ENCODE measurements at regions not wholly inside any gene's neighbourhood (a gene's known extent, or its start where the extent isn't known, plus 50 kb on each side); places are given as distances from the start of the nearest gene placed in this dataset.

- peak; percentile 25 for DNase-seq (ENCODE audit: low read depth, low spot score)
Measured at GRCh38 chr1:90204023-90204590, 209.2 kb downstream of the ZNF326 start.

DNA sequence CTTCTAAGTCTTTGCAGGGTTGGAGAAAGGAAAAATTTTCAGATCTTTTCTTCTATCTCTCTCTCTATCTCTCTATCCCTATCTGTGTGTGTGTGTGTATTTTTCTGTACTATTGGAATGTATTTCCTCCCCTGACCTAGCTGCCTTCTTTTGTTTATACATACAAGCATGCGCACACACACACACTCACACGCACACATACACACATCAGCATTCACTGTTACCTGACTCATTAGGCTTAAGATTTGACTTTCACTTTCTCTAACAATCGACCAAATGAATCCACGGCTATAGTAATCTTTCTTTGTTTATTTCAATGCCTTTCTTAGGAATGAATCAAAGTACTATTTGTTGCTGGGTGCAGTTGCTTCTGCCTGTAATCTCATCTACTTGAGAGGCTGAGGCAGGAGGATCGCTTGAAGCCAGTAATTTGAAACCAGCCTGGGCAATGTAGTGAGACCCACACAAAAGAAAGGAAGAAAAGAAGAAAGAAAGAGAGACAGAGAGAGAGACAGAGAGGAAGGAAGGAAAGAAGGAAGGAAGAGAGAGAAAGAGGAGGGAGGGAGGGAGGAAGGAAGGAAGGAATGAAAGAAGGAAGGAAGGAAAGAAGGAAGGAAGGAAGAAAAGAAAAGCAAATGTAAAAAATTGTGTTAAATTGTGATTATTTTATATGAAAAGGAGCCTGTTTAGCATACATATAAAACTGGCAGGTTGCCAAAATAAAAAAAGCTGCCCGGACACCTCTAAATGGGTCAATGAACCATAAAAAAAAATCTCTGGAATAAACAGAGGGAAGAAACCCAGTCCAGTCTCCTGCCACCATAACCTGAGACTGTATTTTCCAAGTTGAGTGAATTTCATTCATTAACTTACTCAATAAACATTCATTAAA lies 206.8 kb downstream of the ZNF326 start:
- DNase-seq (ENCODE audit: low read depth, low spot score) = peak; percentile 55

DNA sequence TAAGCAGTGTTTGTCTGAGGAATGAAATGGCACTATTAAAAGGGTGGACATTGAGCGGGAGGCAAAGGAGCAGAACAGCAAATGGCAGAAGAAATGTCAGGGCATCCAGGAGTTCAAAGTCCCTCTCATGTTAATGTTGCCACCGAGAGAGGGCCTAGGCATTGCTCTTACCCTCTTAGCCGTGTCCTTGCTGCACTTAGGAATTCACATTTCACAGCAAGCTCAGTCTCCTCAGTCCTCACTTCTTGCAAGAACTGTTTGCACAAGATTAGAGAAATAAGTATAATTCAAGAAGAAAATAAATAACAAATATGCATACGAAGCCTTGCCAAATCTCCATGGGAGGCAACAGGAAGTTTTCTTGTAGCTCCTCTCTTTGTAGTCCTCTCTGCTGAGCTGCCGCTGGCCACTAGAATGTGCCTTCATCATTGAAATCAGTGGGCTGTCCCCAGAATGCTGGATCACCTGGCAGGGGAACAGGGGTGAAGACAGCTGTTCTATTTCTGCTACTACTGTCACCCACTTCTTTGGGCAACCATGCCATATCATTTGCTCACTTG lies 205.8 kb downstream of the ZNF326 start:
- no peak for DNase-seq (ENCODE audit: low read depth, low spot score)

- DNase-seq (ENCODE audit: low read depth, low spot score) = no peak
Measured at GRCh38 chr1:90198616-90199332, 203.9 kb downstream of the ZNF326 start.

- no peak for DNase-seq (ENCODE audit: low read depth, low spot score)
Measured at GRCh38 chr1:90193116-90193515, 198.2 kb downstream of the ZNF326 start.

DNA sequence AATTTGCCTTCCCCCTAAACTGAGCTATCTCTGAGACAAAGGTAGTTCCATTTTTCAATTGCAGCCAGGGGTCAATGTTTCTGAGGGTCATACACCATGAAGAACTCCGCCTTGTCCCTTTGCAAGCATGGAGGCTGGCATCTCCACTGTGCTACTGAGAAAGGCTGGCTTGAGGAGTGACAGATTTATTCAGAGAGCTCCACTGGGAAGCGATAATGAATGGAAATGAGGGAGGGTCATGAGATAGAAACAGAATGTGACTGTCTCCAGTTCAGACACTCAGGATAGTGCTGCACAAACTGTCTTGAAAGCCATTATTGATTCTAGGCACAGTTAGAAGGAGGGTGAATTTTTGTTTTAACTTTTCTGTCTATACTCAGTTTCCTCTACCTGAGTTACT lies 197.5 kb downstream of the ZNF326 start:
- no peak for DNase-seq (ENCODE audit: low read depth, low spot score)

GRCh38 chr1:90190523-90190922 lies 195.6 kb downstream of the ZNF326 start:
- no peak for DNase-seq (ENCODE audit: low read depth, low spot score)

GRCh38 chr1:90189889-90190288 lies 195.0 kb downstream of the ZNF326 start:
- no peak for DNase-seq (ENCODE audit: low read depth, low spot score)

- peak; percentile 31 for DNase-seq (ENCODE audit: low read depth, low spot score)
Measured at GRCh38 chr1:90187323-90187585, 192.3 kb downstream of the ZNF326 start.

GRCh38 chr1:90186506-90187322 lies 191.8 kb downstream of the ZNF326 start:
- DNase-seq (ENCODE audit: low read depth, low spot score) = no peak

GRCh38 chr1:90176530-90176929 lies 181.6 kb downstream of the ZNF326 start:
- no peak for DNase-seq (ENCODE audit: low read depth, low spot score)

- peak; percentile 5 for DNase-seq (ENCODE audit: low read depth, low spot score)
Measured at GRCh38 chr1:90175490-90176167, 180.7 kb downstream of the ZNF326 start.

DNA sequence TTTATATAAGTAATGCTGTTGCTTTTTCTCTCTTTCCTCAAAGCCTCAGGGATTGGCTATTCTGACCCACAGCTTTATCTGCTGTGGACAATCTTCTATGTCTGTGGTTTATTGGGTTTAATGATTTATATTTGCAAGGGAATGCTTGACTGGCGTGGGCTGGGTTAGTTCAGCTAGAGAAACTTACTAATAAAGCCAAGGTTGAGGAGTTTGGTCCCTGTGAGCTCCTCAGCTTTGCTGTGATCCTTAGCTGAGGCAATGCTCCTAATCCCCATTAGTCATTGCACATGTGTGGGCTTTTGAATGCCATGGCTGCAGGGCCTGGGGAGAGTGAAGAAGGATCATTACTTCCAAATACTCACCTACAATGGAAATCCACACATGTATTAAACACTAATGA lies 179.3 kb downstream of the ZNF326 start:
- DNase-seq (ENCODE audit: low read depth, low spot score) = peak; percentile 26

DNA sequence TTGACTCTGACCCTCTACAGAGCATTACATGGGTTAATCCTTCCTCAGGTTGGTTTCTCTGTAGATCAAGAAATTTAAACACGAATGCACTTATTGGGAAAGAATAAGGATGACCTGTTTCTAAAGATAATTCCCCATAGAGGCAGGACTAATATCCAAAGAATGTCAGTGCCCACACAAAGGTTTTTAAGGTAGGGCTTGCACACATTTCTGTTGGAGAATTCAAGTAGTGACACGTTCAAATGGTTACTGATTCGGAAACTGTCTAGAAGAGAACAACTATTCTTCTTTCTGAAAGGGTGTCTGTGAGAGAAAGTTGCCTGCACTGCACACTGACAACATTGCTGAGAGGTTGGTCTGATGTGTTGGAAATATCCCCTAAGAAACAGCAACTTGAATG lies 167.3 kb downstream of the ZNF326 start:
- DNase-seq (ENCODE audit: low read depth, low spot score) = no peak

DNA sequence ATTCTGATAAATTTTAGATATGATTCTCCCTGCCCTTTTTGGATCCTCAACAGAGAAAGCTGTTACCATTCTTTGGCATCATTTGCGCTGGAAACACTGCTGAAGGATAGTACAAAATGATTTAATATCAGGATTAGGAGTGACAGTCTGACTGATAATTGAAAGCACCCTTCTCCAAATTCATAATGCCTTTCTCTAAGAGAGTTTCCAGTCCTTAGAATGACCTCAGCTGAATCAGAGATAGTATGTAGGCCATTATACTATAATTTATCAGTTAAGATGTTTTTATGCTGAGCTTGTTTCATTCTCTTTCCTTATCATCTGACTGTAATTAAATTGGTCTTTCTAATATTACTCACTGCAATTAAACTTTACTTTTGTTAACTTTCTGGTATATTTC lies 166.7 kb downstream of the ZNF326 start:
- DNase-seq (ENCODE audit: low read depth, low spot score) = no peak

DNA sequence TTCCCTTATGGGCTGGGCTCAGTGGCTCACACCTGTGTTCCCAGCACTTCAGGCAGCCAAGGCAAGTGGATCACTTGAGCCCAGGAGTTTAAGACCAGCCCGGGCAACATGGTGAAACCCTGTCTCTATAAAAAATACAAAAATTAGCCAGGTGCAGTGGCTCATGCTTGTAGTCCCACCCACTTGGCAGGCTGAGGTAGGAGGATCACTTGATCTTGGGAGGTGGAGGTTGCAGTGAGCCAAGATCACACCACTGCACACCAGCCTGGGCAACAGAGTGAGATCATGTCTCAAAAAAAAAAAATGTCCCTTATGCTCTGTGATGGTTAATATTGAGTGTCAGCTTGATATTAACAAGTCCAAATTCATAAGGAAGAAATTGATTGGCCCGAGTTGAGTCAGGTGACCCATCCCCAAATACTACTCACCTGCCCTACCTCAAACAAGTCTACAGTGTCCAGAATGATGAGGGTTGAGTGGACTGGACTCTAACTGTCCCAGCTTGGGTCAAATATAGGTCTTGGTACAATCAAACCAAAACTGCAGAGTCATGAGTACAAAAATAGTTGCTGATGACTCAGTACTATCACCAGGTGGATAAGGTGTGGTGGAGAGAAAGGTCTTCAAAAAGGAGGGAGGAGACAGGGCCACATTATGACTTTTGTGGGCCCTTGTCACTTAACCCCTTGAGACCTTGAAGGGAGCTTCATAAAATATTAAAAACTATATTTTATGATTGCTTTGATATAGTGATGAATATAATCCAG lies 161.0 kb downstream of the ZNF326 start:
- DNase-seq (ENCODE audit: low read depth, low spot score) = no peak

GRCh38 chr1:90154711-90155110 lies 159.8 kb downstream of the ZNF326 start:
- no peak for DNase-seq (ENCODE audit: low read depth, low spot score)

DNA sequence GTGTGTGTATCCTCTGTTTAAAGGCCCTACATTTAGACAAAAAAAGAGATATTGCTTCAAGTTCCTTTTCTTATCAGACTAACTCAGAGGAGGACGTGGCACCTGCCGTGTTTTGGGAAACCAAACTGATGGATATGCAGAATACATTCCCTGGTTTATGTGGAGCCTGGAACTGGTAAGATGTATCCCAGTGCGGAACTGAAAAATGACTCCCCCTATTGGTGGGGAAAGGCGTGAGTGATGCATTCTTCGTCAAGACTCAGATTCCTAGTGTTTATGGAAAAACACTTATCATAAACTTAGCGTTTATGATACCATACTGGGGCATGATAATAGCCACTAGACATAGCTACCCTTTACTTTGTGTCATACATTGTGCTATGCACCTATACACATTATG lies 154.2 kb downstream of the ZNF326 start:
- DNase-seq (ENCODE audit: low read depth, low spot score) = no peak

GRCh38 chr1:90147093-90147492 lies 152.2 kb downstream of the ZNF326 start:
- DNase-seq (ENCODE audit: low read depth, low spot score) = no peak

DNA sequence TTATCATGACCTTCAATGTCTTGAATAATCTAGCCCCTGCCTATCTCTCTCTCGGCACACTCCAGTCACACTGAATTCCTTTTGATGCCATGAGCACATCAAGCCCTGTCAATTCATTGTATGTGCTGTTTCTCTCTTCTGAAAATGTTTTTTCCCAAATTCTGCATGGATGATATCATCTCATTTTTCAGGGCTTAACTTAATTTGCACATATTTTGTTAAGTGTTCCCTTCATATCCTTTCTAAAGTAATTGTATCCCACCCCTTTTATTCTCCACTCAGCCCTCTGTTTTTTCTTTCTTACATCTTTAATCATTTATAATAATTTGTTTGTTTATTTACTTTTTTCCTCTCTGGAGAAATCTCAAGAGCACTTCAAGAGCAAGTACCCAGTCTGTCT lies 149.9 kb downstream of the ZNF326 start:
- DNase-seq (ENCODE audit: low read depth, low spot score) = no peak
